ENCODE measurements at regions not wholly inside any gene's neighbourhood (a gene's known extent, or its start where the extent isn't known, plus 50 kb on each side); places are given as distances from the start of the nearest gene placed in this dataset.

DNA sequence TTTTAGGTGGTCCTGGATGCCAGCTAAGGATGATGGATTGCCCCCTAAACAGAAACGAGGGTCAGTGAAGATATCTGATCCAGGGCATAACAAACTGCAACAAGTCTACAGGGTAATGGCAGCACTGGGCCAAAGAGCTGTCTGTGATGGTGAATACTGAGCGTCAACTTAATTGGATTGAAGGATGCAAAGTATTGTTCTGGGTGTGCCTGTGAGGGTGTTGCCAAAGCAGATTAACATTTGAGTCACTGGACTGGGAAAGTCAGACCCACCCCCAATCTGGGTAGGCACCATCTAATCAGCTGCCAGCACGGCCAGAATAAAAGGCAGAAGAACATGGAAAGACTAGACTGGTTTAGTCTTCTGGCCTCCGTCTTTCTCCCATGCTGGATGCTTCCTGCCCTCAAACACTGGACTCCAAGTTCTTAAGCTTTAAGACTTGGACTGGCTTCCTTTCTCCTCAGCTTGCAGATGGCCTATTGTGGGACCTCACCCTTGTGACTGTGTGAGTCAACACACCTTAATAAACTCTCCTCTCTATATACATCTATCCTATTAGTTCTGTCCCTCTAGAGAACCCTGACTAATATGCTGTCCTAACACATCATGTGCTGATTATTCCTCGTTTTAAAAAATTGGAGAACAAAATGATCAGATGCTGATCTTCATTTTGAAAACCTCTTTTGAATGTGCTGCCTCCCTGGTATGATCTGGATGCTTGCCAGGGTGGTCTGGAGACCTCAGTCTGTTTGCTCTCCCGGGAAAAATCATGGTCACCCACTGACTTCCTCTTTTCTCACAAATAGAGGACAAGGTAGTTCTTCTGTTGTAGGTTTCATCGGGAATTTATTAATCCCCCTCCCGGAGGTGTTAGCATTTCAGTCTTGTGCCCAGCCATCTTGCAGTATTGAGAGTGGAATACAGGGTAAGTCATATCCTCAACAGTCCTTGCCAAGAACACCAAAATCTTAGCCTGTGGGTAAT, 234.7 kb downstream of the SETD4 start:
- TF ChIP-seq, protein P1, sequence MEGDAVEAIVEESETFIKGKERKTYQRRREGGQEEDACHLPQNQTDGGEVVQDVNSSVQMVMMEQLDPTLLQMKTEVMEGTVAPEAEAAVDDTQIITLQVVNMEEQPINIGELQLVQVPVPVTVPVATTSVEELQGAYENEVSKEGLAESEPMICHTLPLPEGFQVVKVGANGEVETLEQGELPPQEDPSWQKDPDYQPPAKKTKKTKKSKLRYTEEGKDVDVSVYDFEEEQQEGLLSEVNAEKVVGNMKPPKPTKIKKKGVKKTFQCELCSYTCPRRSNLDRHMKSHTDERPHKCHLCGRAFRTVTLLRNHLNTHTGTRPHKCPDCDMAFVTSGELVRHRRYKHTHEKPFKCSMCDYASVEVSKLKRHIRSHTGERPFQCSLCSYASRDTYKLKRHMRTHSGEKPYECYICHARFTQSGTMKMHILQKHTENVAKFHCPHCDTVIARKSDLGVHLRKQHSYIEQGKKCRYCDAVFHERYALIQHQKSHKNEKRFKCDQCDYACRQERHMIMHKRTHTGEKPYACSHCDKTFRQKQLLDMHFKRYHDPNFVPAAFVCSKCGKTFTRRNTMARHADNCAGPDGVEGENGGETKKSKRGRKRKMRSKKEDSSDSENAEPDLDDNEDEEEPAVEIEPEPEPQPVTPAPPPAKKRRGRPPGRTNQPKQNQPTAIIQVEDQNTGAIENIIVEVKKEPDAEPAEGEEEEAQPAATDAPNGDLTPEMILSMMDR (conservative IDR thresholded peaks at IDR 0.05; ENCODE audit: low read length), result no peak
- no peak for DNase-seq (ENCODE audit: low read depth)
- no peak overlapping the region for H3K4me3 ChIP-seq (ENCODE audit: low read length)

DNA sequence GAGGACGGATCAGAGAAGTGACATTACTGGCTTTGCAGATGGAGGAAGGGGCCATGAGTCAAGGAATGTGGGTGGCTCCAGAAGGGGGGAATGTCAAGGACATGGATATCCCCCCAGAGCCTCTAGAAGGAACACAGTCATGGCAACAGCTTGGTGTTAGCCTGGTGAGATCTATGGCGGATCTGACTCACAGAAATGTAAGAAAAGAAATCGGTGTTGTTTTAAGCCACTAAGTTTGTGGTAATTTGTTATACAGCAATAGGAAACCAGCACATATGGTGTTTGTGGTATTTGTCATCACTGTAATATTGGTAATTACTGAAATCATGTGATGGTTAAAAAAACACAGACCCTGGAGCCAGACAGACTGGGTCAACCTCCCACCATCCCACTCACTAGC, 236.2 kb downstream of the SETD4 start:
- TF ChIP-seq, protein P1 (conservative IDR thresholded peaks at IDR 0.05; ENCODE audit: low read length), result no peak
- no peak overlapping the region for H3K4me3 ChIP-seq (ENCODE audit: low read length)
- DNase-seq (ENCODE audit: low read depth), result no peak

DNA sequence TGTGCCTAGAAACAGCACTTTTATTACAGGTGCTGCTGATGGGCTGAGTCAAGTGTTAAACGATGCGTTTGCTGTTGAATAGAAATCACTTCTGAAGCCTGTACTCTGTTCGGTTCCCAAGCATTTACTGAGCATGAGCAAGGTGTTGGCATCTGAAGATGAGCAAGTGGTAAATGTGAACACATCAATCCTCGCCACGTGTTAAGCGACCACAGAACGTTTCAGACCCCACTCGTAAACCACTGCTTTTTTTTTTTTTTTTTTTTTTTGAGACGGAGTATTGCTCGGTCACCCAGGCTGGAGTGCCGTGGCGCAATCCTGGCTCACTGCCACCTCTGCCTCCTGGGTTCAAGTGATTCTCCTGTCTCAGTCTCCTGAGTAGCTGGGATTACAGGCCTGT, 241.2 kb downstream of the SETD4 start:
- DNase-seq (ENCODE audit: low read depth), result no peak
- TF ChIP-seq, protein P1 (conservative IDR thresholded peaks at IDR 0.05; ENCODE audit: low read length), result no peak
- no peak overlapping the region for H3K4me3 ChIP-seq (ENCODE audit: low read length)

DNA sequence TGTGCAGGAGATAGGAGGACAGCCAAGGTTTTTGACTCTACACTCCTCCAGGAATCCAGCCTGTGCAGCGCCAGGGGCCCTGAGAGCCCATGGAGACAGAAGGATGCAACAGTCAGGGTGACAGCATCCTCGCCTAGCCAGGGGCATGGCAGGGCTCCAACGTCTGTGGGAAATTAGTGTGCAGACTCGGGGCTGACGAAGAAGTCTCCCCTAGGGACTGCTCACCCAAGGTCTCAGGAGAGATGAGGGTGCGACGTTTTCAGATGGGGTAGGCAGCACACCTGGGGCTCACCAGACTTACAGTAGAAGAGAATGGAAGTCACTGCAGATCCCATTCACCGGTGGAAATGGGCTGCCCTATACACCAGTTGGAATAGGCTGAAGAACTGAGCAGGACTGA, 241.7 kb downstream of the SETD4 start:
- DNase-seq (ENCODE audit: low read depth), result no peak
- H3K4me3 ChIP-seq (ENCODE audit: low read length), result no peak overlapping the region
- TF ChIP-seq, protein P1 (conservative IDR thresholded peaks at IDR 0.05; ENCODE audit: low read length), result no peak

DNA sequence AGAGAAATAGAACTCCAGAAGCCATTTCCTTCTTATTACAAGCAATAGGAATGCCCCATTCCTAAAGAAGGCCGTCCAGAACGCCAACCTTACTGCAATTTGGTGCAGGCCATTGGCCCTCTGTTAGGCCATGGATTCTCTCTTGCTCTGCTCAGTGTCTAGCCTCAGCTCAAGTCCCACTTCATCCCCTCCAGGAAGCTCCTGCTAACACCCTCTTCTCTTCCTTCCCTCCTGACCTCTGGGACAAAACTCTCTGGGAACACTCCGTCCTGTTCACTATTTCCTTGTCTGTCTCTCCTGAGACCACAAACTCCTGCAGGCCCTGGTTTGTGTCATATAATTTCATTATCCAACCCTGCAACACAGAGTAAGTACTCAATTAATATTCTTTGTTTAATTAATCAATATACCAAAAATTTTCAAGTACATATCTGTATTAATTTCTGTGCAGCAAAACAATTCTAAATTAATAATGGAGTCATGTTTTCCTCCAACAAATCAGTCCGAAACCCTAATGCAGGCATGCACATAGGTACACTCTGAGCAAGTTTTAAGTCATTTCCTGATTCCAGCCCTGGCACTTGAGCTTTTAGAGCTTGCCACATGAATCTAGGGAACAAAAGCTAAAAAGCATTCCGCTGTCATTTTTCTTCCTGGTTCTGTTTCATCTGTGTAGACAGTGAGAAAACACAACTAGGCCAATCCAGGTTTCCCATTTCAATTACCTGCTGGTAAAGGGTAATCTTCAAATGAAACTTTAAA, 245.3 kb downstream of the SETD4 start:
- TF ChIP-seq, protein P1 (conservative IDR thresholded peaks at IDR 0.05; ENCODE audit: low read length), result no peak
- peak; percentile 8 for DNase-seq (ENCODE audit: low read depth)

DNA sequence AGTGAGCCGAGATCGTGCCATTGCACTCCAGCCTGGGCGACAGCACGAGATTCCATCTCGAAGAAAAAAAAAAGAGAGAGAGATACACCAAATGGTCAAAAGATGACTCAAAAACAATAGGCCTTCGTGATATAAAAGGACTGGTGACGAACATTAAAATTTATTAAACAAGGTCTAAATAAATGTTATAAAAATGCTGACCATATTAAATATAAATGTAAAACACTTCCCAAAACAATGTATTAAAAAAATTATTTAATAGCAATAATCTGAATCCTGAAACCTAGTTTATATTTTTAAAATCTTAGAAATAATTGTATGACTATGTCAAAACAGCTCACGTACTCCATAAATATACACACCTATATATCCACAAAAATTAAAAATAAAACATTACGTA, 247.6 kb downstream of the SETD4 start:
- TF ChIP-seq, protein P1 (conservative IDR thresholded peaks at IDR 0.05; ENCODE audit: low read length), result no peak
- H3K4me3 ChIP-seq (ENCODE audit: low read length), result no peak overlapping the region
- DNase-seq (ENCODE audit: low read depth), result no peak

More for the DNA sequence above, 245.3 kb downstream of the SETD4 start:
- no peak overlapping the region for H3K4me3 ChIP-seq (ENCODE audit: low read length)
